RWPE2 (cell line): ENCODE measurements at regions not wholly inside any gene's neighbourhood (a gene's known extent, or its start where the extent isn't known, plus 50 kb on each side); places are given as distances from the start of the nearest gene placed in this dataset.

Source experiments
- ATAC-seq: fragments of 200-7000 bp; cut with Tn5 transposase; 3 replicates; pipeline ENCODE4 v1.9.1; 2021; ENCODE audit warnings: low read depth
- DNase-seq: peaks from one replicate; pipeline ENCODE4 v3.0.0-alpha.2; 2020; ENCODE audit warnings: low spot score
- H3K27ac ChIP-seq: fragments of 450-650 bp; 2 replicates; pipeline ENCODE4 v1.5.1; 2017; ENCODE audit warnings: mild to moderate bottlenecking; ENCODE audit not compliant: poor library complexity, severe bottlenecking
- H3K27me3 ChIP-seq: fragments of 250-450 bp; sonication (Bioruptor Pico); 2 replicates; pipeline ENCODE4 v1.5.1; 2021; ENCODE audit warnings: mild to moderate bottlenecking, moderate library complexity; ENCODE audit not compliant: insufficient read depth, poor library complexity, severe bottlenecking
- H3K36me3 ChIP-seq: fragments of 250-450 bp; sonication (Bioruptor Pico); 2 replicates; pipeline ENCODE4 v1.5.1; 2020; ENCODE audit warnings: low read depth, mild to moderate bottlenecking, moderate library complexity
- H3K4me1 ChIP-seq: fragments of 250-450 bp; sonication (Bioruptor Pico); 2 replicates; pipeline ENCODE4 v1.5.1; 2021; ENCODE audit warnings: mild to moderate bottlenecking, moderate library complexity; ENCODE audit not compliant: insufficient read depth, poor library complexity, severe bottlenecking
- H3K4me3 ChIP-seq: fragments of 250-450 bp; sonication (Bioruptor Pico); 2 replicates; pipeline ENCODE4 v1.5.1; 2021; ENCODE audit warnings: mild to moderate bottlenecking, moderate library complexity; ENCODE audit not compliant: severe bottlenecking
- H3K9me3 ChIP-seq: fragments of 250-450 bp; sonication (Bioruptor Pico); 2 replicates; pipeline ENCODE4 v1.5.1; 2021; ENCODE audit warnings: mild to moderate bottlenecking, moderate library complexity; ENCODE audit not compliant: severe bottlenecking
- CTCF ChIP-seq: fragments of 450-650 bp; IDR thresholded peaks from one replicate; pipeline ENCODE4 v1.5.1; 2017; ENCODE audit warnings: mild to moderate bottlenecking, moderate library complexity; ENCODE audit not compliant: poor library complexity, severe bottlenecking

- Histone ChIP-seq H3K27me3 (no peaks in the 10 kb centered on the region), H3K4me1 (no peaks in the 10 kb centered on the region), H3K36me3 (no peaks in the 10 kb centered on the region), H3K9me3 (no peaks in the 10 kb centered on the region), H3K4me3 (no peak overlapping the region), H3K27ac (no peak overlapping the region)
- TF ChIP-seq CTCF: no peak
- no peak for DNase-seq
- ATAC-seq: no peak
These were observed 63.7 kb downstream of the SPCS3 start for GRCh38 chr4:176383273-176384077.

DNA sequence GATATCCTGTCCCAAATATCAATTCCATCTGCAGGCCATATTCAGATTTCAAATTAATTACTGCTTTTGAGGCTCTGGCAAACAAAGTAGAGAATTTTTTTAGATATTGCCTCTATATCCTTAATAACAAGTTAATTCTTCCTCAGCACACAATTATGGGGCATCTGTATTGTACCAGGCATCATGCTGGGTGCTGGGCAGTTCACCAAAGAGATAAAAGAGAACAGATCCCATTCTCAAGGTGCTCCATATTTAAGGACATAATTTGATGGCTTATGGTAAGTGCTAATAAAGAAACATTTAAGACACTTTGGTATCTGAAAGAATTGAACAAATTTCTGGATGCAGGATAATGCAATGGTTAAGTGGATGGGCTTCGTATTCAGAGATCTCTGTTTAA is 65.8 kb downstream of the SPCS3 start:
- DNase-seq: no peak
- no peak for ATAC-seq
- H3K27me3 ChIP-seq: no peaks in the 10 kb centered on the region

GRCh38 chr4:176387571-176387970 is 67.8 kb downstream of the SPCS3 start:
- Histone ChIP-seq H3K4me3 (no peak overlapping the region), H3K36me3 (no peaks in the 10 kb centered on the region), H3K9me3 (no peaks in the 10 kb centered on the region), H3K27me3 (no peaks in the 10 kb centered on the region), H3K4me1 (no peaks in the 10 kb centered on the region), H3K27ac (no peak overlapping the region)
- no peak for ATAC-seq
- no peak for TF ChIP-seq CTCF
- no peak for DNase-seq

More for the DNA sequence above, 65.8 kb downstream of the SPCS3 start:
- no peaks in the 10 kb centered on the region for H3K9me3 ChIP-seq
- no peak overlapping the region for H3K4me3 ChIP-seq
- H3K4me1 ChIP-seq: no peaks in the 10 kb centered on the region
- H3K27ac ChIP-seq: no peak overlapping the region
- no peak for TF ChIP-seq CTCF
- H3K36me3 ChIP-seq: no peaks in the 10 kb centered on the region

GRCh38 chr4:176393306-176394013 is 73.7 kb downstream of the SPCS3 start:
- ATAC-seq: no peak
- H3K36me3 ChIP-seq: no peaks in the 10 kb centered on the region
- no peak for TF ChIP-seq CTCF
- no peak overlapping the region for H3K27ac ChIP-seq
- no peak for DNase-seq
- H3K4me1 ChIP-seq: no peaks in the 10 kb centered on the region
- H3K27me3 ChIP-seq: no peaks in the 10 kb centered on the region
- H3K9me3 ChIP-seq: no peaks in the 10 kb centered on the region
- H3K4me3 ChIP-seq: no peak overlapping the region
